Neural cell (in vitro differentiated cells): ENCODE measurements at regions not wholly inside any gene's neighbourhood (a gene's known extent, or its start where the extent isn't known, plus 50 kb on each side); places are given as distances from the start of the nearest gene placed in this dataset.
A peak's percentile ranks its signal among the peaks of the same experiment; 100 is the strongest.

Experiments used
- H2AFZ ChIP-seq: fragments of 200-600, 300-800 bp; sonication (generic), shearing (Covaris generic); 2 replicates; pipeline ENCODE4 v1.6.0; 2014; ENCODE audit warnings: low read depth, mild to moderate bottlenecking, antibody characterized with exemption, low read length, moderate library complexity
- H3F3A ChIP-seq: fragments of 200-600 bp; shearing (Covaris generic); 2 replicates; pipeline ENCODE4 v1.6.1; 2016; ENCODE audit warnings: mild to moderate bottlenecking, moderate library complexity, mixed read lengths, antibody characterized with exemption, low read length; ENCODE audit not compliant: insufficient read depth, poor library complexity, severe bottlenecking
- H3K27ac ChIP-seq: fragments of 200-600, 300-800 bp; sonication (generic), shearing (Covaris generic); 2 replicates; pipeline ENCODE4 v1.5.1; 2014; ENCODE audit warnings: mild to moderate bottlenecking, low read length, moderate library complexity
- H3K27me3 ChIP-seq: fragments of 300-800, 200-600 bp; sonication (generic), shearing (Covaris generic); 2 replicates; pipeline ENCODE4 v1.6.0; 2014; ENCODE audit warnings: mild to moderate bottlenecking, low read depth, low read length, moderate library complexity; ENCODE audit not compliant: insufficient read depth
- H3K36me3 ChIP-seq: fragments of 300-800, 200-600 bp; sonication (generic), shearing (Covaris generic); 2 replicates; pipeline ENCODE4 v1.5.1; 2014; ENCODE audit warnings: mild to moderate bottlenecking, antibody characterized with exemption, low read length, moderate library complexity; ENCODE audit not compliant: insufficient read depth
- H3K4me2 ChIP-seq: fragments of 300-800, 200-600 bp; sonication (generic), shearing (Covaris generic); 2 replicates; pipeline ENCODE4 v1.6.0; 2014; ENCODE audit warnings: mild to moderate bottlenecking, low read length
- H3K4me3 ChIP-seq: fragments of 300-800, 200-600 bp; sonication (generic), shearing (Covaris generic); 2 replicates; pipeline ENCODE4 v1.5.1; 2014; ENCODE audit warnings: mild to moderate bottlenecking, low read length, moderate library complexity
- H3K79me2 ChIP-seq: fragments of 200-600 bp; shearing (Covaris generic); replicated peaks from 2 replicates; pipeline ENCODE4 v1.6.0; 2014; ENCODE audit warnings: mild to moderate bottlenecking, low read length, moderate library complexity; ENCODE audit not compliant: insufficient read depth
- H3K9ac ChIP-seq: fragments of 300-800, 200-600 bp; sonication (generic), shearing (Covaris generic); 2 replicates; pipeline ENCODE4 v1.6.1; 2016; ENCODE audit warnings: mild to moderate bottlenecking, low read length, mixed read lengths
- H3K9me2 ChIP-seq: fragments of 200-600 bp; shearing (Covaris generic); 2 replicates; pipeline ENCODE4 v1.6.1; 2016; ENCODE audit warnings: mild to moderate bottlenecking, low read length, mixed read lengths; ENCODE audit not compliant: insufficient read depth
- H3K9me3 ChIP-seq: fragments of 200-600, 300-800 bp; sonication (generic), shearing (Covaris generic); 2 replicates; pipeline ENCODE4 v1.6.1; 2016; ENCODE audit warnings: mild to moderate bottlenecking, mixed run types, low read length, moderate library complexity, mixed read lengths
- H4K20me1 ChIP-seq: fragments of 200-600 bp; shearing (Covaris generic); 2 replicates; pipeline ENCODE4 v1.6.1; 2016; ENCODE audit warnings: mild to moderate bottlenecking, mixed run types; ENCODE audit not compliant: insufficient read depth
- EP300 ChIP-seq: fragments of 450-650 bp; conservative IDR thresholded peaks from 2 replicates; pipeline ENCODE4 v1.6.1; 2014; ENCODE audit warnings: antibody characterized with exemption, mild to moderate bottlenecking, moderate library complexity; ENCODE audit not compliant: poor library complexity, severe bottlenecking
- EZH2 ChIP-seq: fragments of 200-600, 300-800 bp; shearing (Covaris generic), sonication (generic); IDR thresholded peaks from 2 replicates; pipeline ENCODE4 v1.6.1; 2014; ENCODE audit warnings: antibody characterized with exemption, low read length, borderline replicate concordance, mild to moderate bottlenecking; ENCODE audit not compliant: insufficient read depth, poor library complexity, severe bottlenecking
- MXI1 ChIP-seq: fragments of 450-650 bp; conservative IDR thresholded peaks from 2 replicates; pipeline ENCODE4 v1.6.1; 2014; ENCODE audit warnings: antibody characterized with exemption, mild to moderate bottlenecking; ENCODE audit not compliant: poor library complexity, severe bottlenecking
- POLR2AphosphoS5 ChIP-seq: IDR thresholded peaks from 2 replicates; pipeline ENCODE4 v1.6.1; 2012
- RAD21 ChIP-seq: fragments of 450-650 bp; conservative IDR thresholded peaks from 2 replicates; pipeline ENCODE4 v1.6.1; 2014; ENCODE audit warnings: antibody characterized with exemption, mild to moderate bottlenecking, moderate library complexity
- REST ChIP-seq: IDR thresholded peaks from 2 replicates; pipeline ENCODE4 v1.6.1; 2012; ENCODE audit warnings: borderline replicate concordance
- SMC3 ChIP-seq: fragments of 450-650 bp; conservative IDR thresholded peaks from 2 replicates; pipeline ENCODE4 v1.6.1; 2014; ENCODE audit warnings: antibody characterized with exemption, mild to moderate bottlenecking, moderate library complexity; ENCODE audit not compliant: poor library complexity
- TAF1 ChIP-seq: IDR thresholded peaks from 2 replicates; pipeline ENCODE4 v1.6.1; 2012; ENCODE audit warnings: low read depth
- TF ChIP-seq, protein P1 (sequence below): fragments of 450-650 bp; IDR thresholded peaks from 2 replicates; pipeline ENCODE4 v1.5.1; 2014; ENCODE audit warnings: antibody characterized with exemption, mild to moderate bottlenecking, moderate library complexity; ENCODE audit not compliant: poor library complexity, severe bottlenecking

GRCh38 chr9:117595650-117596049 lies 108.6 kb upstream of the TLR4 start:
- H3K27me3 ChIP-seq = no peaks in the 10 kb centered on the region
- H3K4me2 ChIP-seq = no peak overlapping the region
- H3K9me2 ChIP-seq = no peaks in the 10 kb centered on the region
- TF ChIP-seq SMC3 = no peak
- TF ChIP-seq POLR2AphosphoS5 = peak; percentile 5
- no peak for TF ChIP-seq RAD21
- TF ChIP-seq MXI1 = no peak
- peak; percentile 33 for TF ChIP-seq EP300
- TF ChIP-seq, protein P1, sequence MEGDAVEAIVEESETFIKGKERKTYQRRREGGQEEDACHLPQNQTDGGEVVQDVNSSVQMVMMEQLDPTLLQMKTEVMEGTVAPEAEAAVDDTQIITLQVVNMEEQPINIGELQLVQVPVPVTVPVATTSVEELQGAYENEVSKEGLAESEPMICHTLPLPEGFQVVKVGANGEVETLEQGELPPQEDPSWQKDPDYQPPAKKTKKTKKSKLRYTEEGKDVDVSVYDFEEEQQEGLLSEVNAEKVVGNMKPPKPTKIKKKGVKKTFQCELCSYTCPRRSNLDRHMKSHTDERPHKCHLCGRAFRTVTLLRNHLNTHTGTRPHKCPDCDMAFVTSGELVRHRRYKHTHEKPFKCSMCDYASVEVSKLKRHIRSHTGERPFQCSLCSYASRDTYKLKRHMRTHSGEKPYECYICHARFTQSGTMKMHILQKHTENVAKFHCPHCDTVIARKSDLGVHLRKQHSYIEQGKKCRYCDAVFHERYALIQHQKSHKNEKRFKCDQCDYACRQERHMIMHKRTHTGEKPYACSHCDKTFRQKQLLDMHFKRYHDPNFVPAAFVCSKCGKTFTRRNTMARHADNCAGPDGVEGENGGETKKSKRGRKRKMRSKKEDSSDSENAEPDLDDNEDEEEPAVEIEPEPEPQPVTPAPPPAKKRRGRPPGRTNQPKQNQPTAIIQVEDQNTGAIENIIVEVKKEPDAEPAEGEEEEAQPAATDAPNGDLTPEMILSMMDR = no peak
- TF ChIP-seq EZH2 = no peak
- TF ChIP-seq REST = peak; percentile 99
- no peak for TF ChIP-seq TAF1
- peaks cover 4% of the 10 kb centered on the region for H3K9me3 ChIP-seq
- H4K20me1 ChIP-seq = no peaks in the 10 kb centered on the region
- H3F3A ChIP-seq = no peaks in the 10 kb centered on the region
- no peak overlapping the region for H2AFZ ChIP-seq
- no peak overlapping the region for H3K9ac ChIP-seq
- H3K79me2 ChIP-seq = no peaks in the 10 kb centered on the region
- peak overlapping the region; percentile 65 for H3K27ac ChIP-seq
- no peaks in the 10 kb centered on the region for H3K36me3 ChIP-seq
- peak overlapping the region; percentile 2 for H3K4me3 ChIP-seq

GRCh38 chr9:117587263-117587662 lies 116.9 kb upstream of the TLR4 start:
- no peaks in the 10 kb centered on the region for H3F3A ChIP-seq
- no peak overlapping the region for H2AFZ ChIP-seq
- no peak overlapping the region for H3K4me2 ChIP-seq
- H3K9me2 ChIP-seq = no peaks in the 10 kb centered on the region
- peaks cover 4% of the 10 kb centered on the region for H3K9me3 ChIP-seq
- no peaks in the 10 kb centered on the region for H4K20me1 ChIP-seq
- H3K27ac ChIP-seq = no peak overlapping the region
- no peaks in the 10 kb centered on the region for H3K79me2 ChIP-seq
- H3K36me3 ChIP-seq = no peaks in the 10 kb centered on the region
- TF ChIP-seq MXI1 (no peak), EP300 (no peak), POLR2AphosphoS5 (no peak), REST (no peak), EZH2 (no peak), RAD21 (no peak)
- H3K27me3 ChIP-seq = no peaks in the 10 kb centered on the region
- no peak overlapping the region for H3K9ac ChIP-seq
- H3K4me3 ChIP-seq = no peak overlapping the region
